Stimulated activated CD8-positive, alpha-beta memory T cell treated with anti-CD3 and anti-CD28 coated beads, Interleukin-15, amount 100 ng/mL, for 24 hours (primary cell): ENCODE measurements at regions not wholly inside any gene's neighbourhood (a gene's known extent, or its start where the extent isn't known, plus 50 kb on each side); places are given as distances from the start of the nearest gene placed in this dataset.
"Not testable (repeated sequence)": the region's sequence is repeated elsewhere in the genome, so short reads cannot be mapped to it uniquely, and the experiment has no call there.

Experiments
- DNase-seq: peaks from one replicate; pipeline ENCODE4 v3.0.0-alpha.2; 2020; ENCODE audit warnings: low read depth

GRCh38 chr15:93942269-93942694 lies 289.1 kb upstream of the MCTP2 start:
- no peak for DNase-seq

GRCh38 chr15:93941697-93942096 lies 289.7 kb upstream of the MCTP2 start:
- no peak for DNase-seq

- DNase-seq, result no peak
Measured at GRCh38 chr15:93940226-93940625, 291.1 kb upstream of the MCTP2 start.

- no peak for DNase-seq
Measured at GRCh38 chr15:93932164-93932776, 299.1 kb upstream of the MCTP2 start.

GRCh38 chr15:93929375-93930094 lies 301.8 kb upstream of the MCTP2 start:
- DNase-seq, result no peak

GRCh38 chr15:93920204-93920603 lies 311.2 kb upstream of the MCTP2 start:
- DNase-seq, result no peak

- not testable (repeated sequence) for DNase-seq
Measured at GRCh38 chr15:93918801-93919200, 312.6 kb upstream of the MCTP2 start.

- DNase-seq, result no peak
Measured at GRCh38 chr15:93917181-93917580, 314.2 kb upstream of the MCTP2 start.

- DNase-seq, result no peak
Measured at GRCh38 chr15:93913871-93914270, 317.5 kb upstream of the MCTP2 start.

GRCh38 chr15:93913310-93913709 lies 318.1 kb upstream of the MCTP2 start:
- no peak for DNase-seq

GRCh38 chr15:93900476-93901400 lies 330.6 kb upstream of the MCTP2 start:
- DNase-seq, result no peak

- no peak for DNase-seq
Measured at GRCh38 chr15:93899817-93900216, 331.5 kb upstream of the MCTP2 start.

GRCh38 chr15:93897377-93897776 lies 334.0 kb upstream of the MCTP2 start:
- no peak for DNase-seq

GRCh38 chr15:93895976-93896770 lies 335.2 kb upstream of the MCTP2 start:
- DNase-seq, result no peak

- DNase-seq, result no peak
Measured at GRCh38 chr15:93894438-93895036, 336.8 kb upstream of the MCTP2 start.

- DNase-seq, result no peak
Measured at GRCh38 chr15:93887151-93887550, 344.2 kb upstream of the MCTP2 start.

- no peak for DNase-seq
Measured at GRCh38 chr15:93882779-93883178, 348.6 kb upstream of the MCTP2 start.

- no peak for DNase-seq
Measured at GRCh38 chr15:93882141-93882540, 349.2 kb upstream of the MCTP2 start.

GRCh38 chr15:93881310-93881709 lies 350.1 kb upstream of the MCTP2 start:
- DNase-seq, result no peak

- no peak for DNase-seq
Measured at GRCh38 chr15:93880358-93880757, 351.0 kb upstream of the MCTP2 start.

- no peak for DNase-seq
Measured at GRCh38 chr15:93870583-93870982, 360.8 kb upstream of the MCTP2 start.

- no peak for DNase-seq
Measured at GRCh38 chr15:93866948-93867347, 364.4 kb upstream of the MCTP2 start.
